ENCODE measurements at regions not wholly inside any gene's neighbourhood (a gene's known extent, or its start where the extent isn't known, plus 50 kb on each side); places are given as distances from the start of the nearest gene placed in this dataset.

DNA sequence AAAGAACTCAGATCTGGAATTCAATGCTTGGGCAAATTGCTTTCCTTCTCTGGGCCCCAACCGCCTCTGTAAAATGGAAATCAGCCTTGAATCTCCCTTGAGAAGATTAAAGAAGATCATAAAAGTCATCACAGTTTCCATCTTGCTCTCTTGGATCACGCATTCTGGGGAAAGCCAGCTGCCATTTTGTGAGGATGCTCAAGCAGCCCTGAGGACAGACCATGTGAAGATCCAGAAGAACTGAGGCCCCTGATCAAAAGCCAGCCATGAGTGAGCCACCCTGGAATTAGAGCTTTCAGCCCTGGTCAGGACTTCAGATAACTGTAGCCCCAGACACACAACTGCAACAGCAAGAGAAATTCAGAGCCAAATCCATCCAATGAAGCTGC, 229.3 kb downstream of the MN1 start:
- intact Hi-C loops (cut with DNase I) = no loop called here
- no peak for DNase-seq (ENCODE audit: low spot score in 2 of 2)
- no peak overlapping the region for H3K4me3 ChIP-seq

DNA sequence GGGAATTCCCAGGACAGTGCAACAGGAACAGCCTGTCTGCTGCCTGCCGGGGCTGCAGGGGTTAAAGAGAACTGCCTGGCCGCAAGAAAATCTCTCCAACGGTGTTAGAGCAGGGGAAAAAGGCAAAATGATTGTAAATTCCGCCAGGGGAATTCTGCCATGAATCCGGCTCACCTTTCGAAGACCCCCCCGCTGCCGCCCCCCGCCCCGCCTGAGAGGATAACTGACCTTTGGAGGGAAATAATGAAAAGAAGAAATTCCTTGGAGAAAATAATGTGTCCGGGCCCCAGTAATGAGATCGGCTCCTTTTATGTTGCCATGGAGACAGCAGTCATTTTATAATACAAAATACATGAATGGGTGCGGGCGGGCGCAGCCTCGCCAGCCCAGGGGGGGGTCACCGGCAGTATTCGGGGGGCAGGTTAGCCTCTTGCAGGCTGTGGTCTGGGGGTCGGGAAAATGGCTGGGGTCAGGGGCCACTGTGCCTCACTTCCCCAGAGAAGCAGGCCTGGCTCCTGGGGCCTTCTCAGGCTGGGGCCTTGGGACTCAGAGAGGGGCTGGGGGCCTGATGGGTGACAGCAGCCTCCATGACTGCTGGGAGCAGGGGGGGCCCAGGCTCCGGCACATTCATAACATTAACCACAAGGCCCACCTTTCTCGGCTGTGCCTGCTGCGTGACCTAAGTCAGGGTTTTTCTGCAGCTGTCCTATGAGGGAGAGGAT, 228.1 kb downstream of the MN1 start:
- intact Hi-C loops (cut with DNase I) = no loop called here
- peaks cover 0 to 6% of the 10 kb centered on the region in 2 donors for H3K9me3 ChIP-seq
- no peak for DNase-seq (ENCODE audit: low spot score in 2 of 2)
- TF ChIP-seq, protein P1, sequence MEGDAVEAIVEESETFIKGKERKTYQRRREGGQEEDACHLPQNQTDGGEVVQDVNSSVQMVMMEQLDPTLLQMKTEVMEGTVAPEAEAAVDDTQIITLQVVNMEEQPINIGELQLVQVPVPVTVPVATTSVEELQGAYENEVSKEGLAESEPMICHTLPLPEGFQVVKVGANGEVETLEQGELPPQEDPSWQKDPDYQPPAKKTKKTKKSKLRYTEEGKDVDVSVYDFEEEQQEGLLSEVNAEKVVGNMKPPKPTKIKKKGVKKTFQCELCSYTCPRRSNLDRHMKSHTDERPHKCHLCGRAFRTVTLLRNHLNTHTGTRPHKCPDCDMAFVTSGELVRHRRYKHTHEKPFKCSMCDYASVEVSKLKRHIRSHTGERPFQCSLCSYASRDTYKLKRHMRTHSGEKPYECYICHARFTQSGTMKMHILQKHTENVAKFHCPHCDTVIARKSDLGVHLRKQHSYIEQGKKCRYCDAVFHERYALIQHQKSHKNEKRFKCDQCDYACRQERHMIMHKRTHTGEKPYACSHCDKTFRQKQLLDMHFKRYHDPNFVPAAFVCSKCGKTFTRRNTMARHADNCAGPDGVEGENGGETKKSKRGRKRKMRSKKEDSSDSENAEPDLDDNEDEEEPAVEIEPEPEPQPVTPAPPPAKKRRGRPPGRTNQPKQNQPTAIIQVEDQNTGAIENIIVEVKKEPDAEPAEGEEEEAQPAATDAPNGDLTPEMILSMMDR (IDR thresholded peaks at IDR 0.05) = no peak
- no peak overlapping the region for H3K4me3 ChIP-seq
- H3K4me1 ChIP-seq = no peaks in the 10 kb centered on the region
- H3K27me3 ChIP-seq = no peaks in the 10 kb centered on the region
- H3K27ac ChIP-seq = no peak overlapping the region
- H3K36me3 ChIP-seq = no peaks in the 10 kb centered on the region

More for the DNA sequence above, 229.3 kb downstream of the MN1 start:
- H3K36me3 ChIP-seq = no peaks in the 10 kb centered on the region
- H3K27me3 ChIP-seq = no peaks in the 10 kb centered on the region
- TF ChIP-seq, protein P1 (IDR thresholded peaks at IDR 0.05) = no peak
- no peak overlapping the region for H3K27ac ChIP-seq
- peaks cover 0 to 6% of the 10 kb centered on the region in 2 donors for H3K9me3 ChIP-seq
- no peaks in the 10 kb centered on the region for H3K4me1 ChIP-seq

DNA sequence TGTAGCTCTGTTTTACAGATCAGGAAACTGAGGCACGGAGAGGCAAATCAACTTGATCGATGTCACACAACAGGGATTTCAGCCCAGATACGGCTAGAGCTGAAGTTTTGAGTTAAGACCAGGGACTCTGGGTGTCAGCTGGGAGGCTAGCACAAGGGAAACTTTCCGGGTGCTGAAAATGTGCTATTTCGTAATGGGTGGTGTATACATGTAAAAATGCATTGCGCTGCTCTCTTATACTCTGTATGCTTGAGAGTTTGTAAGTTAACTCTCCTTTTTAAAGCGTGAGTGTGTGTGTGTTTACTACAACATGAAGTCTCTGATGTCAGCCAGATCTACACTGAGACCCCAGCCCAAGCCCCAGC, 227.6 kb downstream of the MN1 start:
- no peak overlapping the region for H3K4me3 ChIP-seq
- DNase-seq (ENCODE audit: low spot score in 2 of 2) = no peak
- H3K4me1 ChIP-seq = no peaks in the 10 kb centered on the region
- intact Hi-C loops (cut with DNase I) = no loop called here
- H3K9me3 ChIP-seq = peaks cover 0 to 6% of the 10 kb centered on the region in 2 donors
- no peaks in the 10 kb centered on the region for H3K36me3 ChIP-seq
- no peaks in the 10 kb centered on the region for H3K27me3 ChIP-seq
- H3K27ac ChIP-seq = no peak overlapping the region
- TF ChIP-seq, protein P1 (IDR thresholded peaks at IDR 0.05) = no peak

DNA sequence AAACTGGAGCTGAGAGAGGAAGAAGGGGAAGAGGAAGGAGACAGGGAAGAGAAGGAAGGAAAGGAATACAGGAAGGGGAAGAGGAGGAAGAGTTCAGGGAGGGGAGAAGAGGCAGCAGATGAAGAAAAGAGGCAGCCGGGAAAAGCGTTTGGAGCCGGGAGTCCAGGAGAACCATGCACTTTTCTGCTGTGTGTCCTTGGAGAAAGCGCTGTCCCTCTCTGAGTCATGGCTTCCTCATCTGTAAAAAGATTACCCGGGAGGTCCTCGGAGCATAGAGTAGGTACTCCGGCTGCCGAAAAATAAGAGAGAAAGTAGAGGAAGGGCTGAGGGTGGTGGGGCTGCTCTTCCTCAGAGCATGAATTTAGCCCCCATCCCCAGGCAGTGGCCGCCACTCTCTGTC, 226.9 kb downstream of the MN1 start:
- Histone ChIP-seq H3K4me3 (no peak overlapping the region), H3K4me1 (no peaks in the 10 kb centered on the region), H3K9me3 (peaks cover 0 to 6% of the 10 kb centered on the region in 2 donors), H3K27ac (no peak overlapping the region), H3K27me3 (no peaks in the 10 kb centered on the region), H3K36me3 (no peaks in the 10 kb centered on the region)
- DNase-seq (ENCODE audit: low spot score in 2 of 2) = no peak
- TF ChIP-seq, protein P1 (IDR thresholded peaks at IDR 0.05) = no peak
- intact Hi-C loops (cut with DNase I) = no loop called here

DNA sequence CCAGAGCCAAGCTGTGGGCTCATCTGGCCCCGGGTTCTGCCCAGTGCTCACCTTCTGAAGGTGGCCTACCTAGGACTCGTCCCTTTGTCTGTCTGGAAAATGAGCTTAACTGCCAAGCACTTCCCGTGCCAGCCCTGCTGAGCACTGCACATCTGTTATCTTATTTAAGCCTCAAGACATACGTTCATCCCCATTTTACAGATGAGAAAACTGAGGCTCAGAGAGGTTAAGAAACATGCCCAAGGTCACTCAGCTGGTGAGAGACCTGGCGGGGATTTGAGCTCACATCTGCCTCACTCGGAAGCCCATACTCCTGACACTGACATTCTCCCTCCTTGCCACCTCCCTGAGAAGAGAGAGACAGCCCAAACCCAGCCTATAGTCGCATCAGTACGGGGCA, 226.2 kb downstream of the MN1 start:
- Histone ChIP-seq H3K27me3 (no peaks in the 10 kb centered on the region), H3K4me3 (no peak overlapping the region), H3K9me3 (peaks cover 0 to 6% of the 10 kb centered on the region in 2 donors), H3K4me1 (no peaks in the 10 kb centered on the region), H3K36me3 (no peaks in the 10 kb centered on the region), H3K27ac (no peak overlapping the region)
- intact Hi-C loops (cut with DNase I) = no loop called here
- no peak for DNase-seq (ENCODE audit: low spot score in 2 of 2)
- TF ChIP-seq, protein P1 (IDR thresholded peaks at IDR 0.05) = no peak

DNA sequence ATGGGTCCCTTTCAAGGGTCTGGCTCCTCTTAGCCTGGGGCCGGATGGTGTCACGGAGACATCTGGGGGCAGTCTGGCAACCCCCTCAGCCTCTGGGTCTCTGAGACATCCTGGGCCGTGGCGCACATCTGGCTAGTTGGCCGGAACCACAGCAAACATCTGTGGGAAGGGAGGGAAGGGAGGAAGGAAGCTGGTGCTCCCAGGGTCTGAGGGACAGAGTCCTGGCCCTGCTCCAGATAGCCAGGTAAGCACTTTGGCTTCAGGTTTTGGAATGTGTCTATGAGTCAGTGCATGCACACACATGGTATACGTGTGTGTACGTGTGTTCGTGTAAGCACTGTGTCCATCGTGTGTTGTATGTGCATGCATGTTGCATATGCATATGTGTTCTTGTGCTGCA, 225.1 kb downstream of the MN1 start:
- Histone ChIP-seq H3K27me3 (no peaks in the 10 kb centered on the region), H3K36me3 (no peaks in the 10 kb centered on the region), H3K4me3 (no peak overlapping the region), H3K4me1 (no peaks in the 10 kb centered on the region), H3K9me3 (peaks cover 0 to 6% of the 10 kb centered on the region in 2 donors), H3K27ac (no peak overlapping the region)
- TF ChIP-seq, protein P1 (IDR thresholded peaks at IDR 0.05) = no peak
- no peak for DNase-seq (ENCODE audit: low spot score in 2 of 2)
- intact Hi-C loops (cut with DNase I) = no loop called here
